ENCODE measurements at regions not wholly inside any gene's neighbourhood (a gene's known extent, or its start where the extent isn't known, plus 50 kb on each side); places are given as distances from the start of the nearest gene placed in this dataset.

- intact Hi-C loops (cut with DNase I) = no loop called here
- ATAC-seq (no peak), DNase-seq (ENCODE audit: missing footprints) (no peak)
These were observed 619.4 kb upstream of the ADAMTS5 start for GRCh38 chr21:27586326-27586725.

GRCh38 chr21:27584256-27584655 lies 617.4 kb upstream of the ADAMTS5 start:
- ATAC-seq = no peak
- intact Hi-C loops (cut with DNase I) = no loop called here
- no peak for DNase-seq (ENCODE audit: missing footprints)

DNA sequence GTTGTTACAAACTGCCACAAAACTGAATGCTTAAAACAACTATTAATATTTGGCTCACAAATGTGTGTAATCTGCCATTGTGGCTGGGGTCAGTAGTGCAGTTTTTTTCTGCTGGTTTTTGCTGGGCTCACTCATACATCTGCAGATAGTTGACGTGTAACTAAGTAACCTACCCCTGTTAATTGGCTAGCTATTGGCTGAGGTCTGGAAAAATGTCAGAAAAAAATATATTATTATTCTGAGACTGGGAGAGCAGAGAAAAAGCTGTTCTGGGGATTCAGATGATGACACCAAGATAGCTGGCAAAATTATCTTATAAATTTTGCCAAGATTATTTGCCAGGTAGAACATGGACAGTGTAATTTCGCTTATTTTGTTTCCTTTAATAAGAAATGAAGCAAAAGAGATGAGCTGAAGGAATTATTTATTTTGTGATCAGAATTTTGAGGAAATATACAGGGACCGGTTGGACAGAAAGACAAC lies 616.1 kb upstream of the ADAMTS5 start:
- intact Hi-C loops (cut with DNase I) = no loop called here
- DNase-seq (ENCODE audit: missing footprints) = no peak
- ATAC-seq = no peak

DNA sequence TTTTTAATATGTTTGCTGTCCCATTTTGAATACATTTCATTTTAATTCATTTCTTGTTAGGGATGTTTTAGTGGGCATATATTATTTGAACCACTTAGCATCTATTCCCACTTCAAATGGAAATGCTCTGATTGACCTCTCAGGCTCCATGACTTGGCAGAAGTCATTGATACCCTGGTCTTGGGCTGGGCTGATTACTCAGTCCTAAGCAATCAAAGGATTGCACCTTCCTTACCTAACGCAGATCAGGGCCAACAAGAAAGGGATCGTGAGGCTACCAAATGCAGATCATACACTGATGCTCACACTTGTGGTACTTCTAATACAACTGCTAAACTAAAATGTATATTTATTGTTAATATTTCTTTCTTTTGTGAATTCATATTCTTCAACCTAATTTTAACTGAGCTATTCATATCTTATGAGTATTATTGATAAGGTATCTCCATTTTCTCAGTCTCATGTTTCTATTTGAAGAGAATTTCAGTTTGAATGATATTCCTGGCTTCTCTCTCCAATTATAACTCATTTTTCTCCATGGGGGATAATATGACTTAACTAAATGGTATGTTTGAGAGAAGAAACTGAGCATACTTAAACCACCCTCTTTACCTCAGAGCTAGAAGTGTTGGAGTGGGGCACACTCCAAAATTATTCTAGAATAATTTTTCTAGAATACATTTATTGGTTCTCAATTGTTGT lies 615.5 kb upstream of the ADAMTS5 start:
- DNase-seq (ENCODE audit: missing footprints) = no peak
- no peak for ATAC-seq
- intact Hi-C loops (cut with DNase I) = no loop called here

- DNase-seq (ENCODE audit: missing footprints) = no peak
- intact Hi-C loops (cut with DNase I) = no loop called here
- no peak for ATAC-seq
These were observed 614.3 kb upstream of the ADAMTS5 start for GRCh38 chr21:27581168-27581567.

DNA sequence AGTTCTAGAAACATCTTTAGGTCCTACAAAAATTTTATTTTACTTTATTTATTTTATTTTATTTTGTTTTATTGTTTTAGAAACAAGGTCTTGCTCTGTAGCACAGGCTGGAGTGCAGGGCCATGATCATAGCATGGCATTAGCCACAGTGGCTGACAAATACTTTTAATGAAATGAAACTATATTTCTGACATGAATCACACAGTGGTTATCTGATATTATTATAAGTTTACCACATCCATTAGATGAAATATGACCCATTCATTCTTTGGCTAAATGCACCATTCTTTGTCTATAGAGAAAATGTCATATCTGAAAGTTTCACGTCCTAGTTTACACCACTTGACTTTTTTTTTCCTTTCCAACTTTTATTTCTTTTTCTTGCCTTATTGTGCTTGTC lies 613.4 kb upstream of the ADAMTS5 start:
- DNase-seq (ENCODE audit: missing footprints) = no peak

GRCh38 chr21:27578741-27579265 lies 611.9 kb upstream of the ADAMTS5 start:
- intact Hi-C loops (cut with DNase I) = no loop called here
- DNase-seq (ENCODE audit: missing footprints) (no peak), ATAC-seq (no peak)

More for the DNA sequence above, 613.4 kb upstream of the ADAMTS5 start:
- no peak for ATAC-seq
- intact Hi-C loops (cut with DNase I) = no loop called here

DNA sequence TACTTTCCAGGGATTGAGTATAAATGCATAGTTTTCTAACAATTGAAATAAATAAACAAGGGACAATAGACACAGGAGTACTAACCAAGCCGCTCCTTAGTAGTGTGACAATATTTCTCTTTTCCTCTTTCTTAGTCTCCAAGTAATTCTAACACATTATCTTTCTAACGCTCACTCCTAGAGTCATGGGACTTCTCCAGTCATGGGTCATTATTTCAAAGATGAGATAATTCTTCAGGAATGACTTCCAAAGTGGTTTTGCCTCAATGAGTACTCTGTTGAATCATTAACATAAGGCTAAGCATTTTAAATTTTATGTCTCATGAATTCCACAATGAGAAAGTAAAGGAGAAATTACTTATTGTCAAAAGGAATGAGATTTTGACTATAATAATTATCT lies 605.8 kb upstream of the ADAMTS5 start:
- ATAC-seq (no peak), DNase-seq (ENCODE audit: missing footprints) (no peak)
- intact Hi-C loops (cut with DNase I) = no loop called here

DNA sequence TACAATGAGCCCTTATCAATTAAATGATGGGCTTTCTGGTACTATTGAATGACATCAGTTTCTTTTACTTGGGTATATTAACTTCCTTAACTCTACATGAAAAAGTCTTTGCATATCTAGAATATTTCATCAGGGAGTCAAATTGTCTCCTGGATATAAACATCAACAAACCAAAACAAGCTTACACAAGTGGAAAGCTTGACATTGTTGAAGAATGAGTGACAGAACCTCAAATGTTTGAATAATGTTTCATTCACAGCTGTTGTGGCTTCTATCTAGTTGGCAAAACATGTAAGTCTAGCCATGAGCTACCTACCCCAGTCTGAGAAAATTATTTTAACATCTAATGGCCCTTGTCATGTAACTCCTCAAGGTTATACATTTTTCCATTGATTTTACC lies 604.8 kb upstream of the ADAMTS5 start:
- intact Hi-C loops (cut with DNase I) = no loop called here
- ATAC-seq (no peak), DNase-seq (ENCODE audit: missing footprints) (no peak)

DNA sequence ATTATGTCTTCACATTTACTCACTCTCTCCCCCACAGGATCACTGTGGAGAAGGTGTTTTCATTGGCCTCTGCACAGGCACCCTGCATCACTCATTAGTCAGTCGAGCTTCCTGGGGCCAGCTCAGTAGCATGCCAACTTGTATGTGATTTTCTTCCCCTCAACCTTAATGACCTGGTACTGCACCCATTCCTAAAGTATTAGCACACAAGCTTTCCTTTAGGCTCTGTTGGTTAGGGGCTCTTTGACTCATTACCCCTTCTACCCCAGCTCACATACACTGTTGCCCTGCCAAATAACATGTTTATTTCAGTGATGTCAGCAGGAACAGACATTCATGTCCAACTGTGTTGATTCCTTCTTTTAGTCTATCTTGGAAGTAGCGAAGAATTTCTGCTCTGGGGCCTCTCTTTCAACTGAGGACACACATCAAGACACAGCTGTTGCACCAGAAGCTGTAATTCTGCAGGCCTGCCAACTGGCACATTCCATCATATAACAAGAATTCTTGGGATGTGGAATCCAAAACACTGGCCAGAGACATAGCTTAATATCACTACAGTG lies 603.5 kb upstream of the ADAMTS5 start:
- DNase-seq (ENCODE audit: missing footprints) = peak; percentile 83
- peak; percentile 95 for ATAC-seq
- intact Hi-C loops (cut with DNase I) = no loop called here

DNA sequence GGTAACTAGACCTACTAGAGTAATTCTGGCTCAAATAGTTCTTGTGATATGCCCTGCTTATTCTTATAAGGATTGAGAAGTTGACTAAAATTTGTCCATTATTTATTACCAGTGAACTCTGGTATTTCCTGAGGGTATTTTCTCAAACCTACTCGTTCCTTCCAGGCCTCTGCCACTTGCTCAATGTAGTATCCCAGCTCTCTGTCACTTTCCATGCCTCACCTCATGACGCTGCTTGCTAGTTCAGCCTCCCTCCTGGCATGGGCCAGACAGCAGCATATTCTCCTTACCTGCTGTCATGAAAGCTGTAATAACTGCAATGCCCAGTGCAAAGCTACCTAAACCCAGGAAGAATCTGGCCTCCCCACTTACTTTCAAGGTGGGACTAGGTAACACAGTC lies 602.9 kb upstream of the ADAMTS5 start:
- intact Hi-C loops (cut with DNase I) = loop anchor here (5.0 kb wide), 2 partner anchors 127 to 723 kb away; partner anchors contain the start of gene ADAMTS1
- DNase-seq (ENCODE audit: missing footprints) (no peak), ATAC-seq (peak; percentile 4)

DNA sequence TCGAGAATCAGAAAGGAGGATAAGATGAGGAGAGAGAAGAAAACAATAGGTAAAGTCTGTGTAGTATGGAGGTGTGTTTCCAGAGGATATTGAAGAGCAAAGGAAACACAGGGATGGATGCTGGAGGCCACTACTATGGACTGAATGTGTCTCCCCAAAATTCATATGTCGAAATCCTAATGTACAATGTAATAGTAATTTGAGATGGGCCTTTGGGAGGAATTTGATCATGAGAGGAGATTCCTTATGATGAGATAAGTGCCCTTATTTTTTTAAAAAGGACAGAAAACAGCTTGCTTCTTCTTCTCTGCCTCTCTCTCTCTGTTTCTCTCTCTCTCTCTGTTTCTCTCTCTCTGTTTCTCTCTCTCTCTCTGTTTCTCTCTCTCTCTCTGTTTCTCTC lies 602.2 kb upstream of the ADAMTS5 start:
- DNase-seq (ENCODE audit: missing footprints) (no peak), ATAC-seq (no peak)
- intact Hi-C loops (cut with DNase I) = loop anchor here (5.0 kb wide), 2 partner anchors 128 to 722 kb away; partner anchors contain the start of gene ADAMTS1

DNA sequence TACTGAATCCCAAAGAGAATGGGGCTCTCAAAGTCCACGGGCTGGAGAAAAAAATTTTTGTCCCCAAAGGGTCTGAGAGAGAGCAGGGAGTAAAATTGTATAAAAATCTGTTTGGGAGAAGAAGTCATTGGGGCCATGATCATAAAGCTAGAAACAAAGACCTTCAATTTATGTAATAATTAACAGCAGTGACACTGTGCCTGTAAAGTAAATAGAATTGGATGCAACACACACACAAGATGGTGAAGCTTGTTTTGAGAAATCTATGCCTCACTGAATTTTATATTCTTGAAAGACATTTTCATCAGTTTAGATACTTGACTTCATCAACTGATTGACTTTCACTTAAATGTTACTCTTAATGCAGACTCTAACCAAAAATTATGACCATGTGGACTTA lies 600.5 kb upstream of the ADAMTS5 start:
- DNase-seq (ENCODE audit: missing footprints) = no peak
- ATAC-seq = no peak
- intact Hi-C loops (cut with DNase I) = loop anchor here (5.0 kb wide), 2 partner anchors 130 to 720 kb away; partner anchors contain the start of gene ADAMTS1

GRCh38 chr21:27566521-27566920 lies 599.6 kb upstream of the ADAMTS5 start:
- intact Hi-C loops (cut with DNase I) = loop anchor here (5.0 kb wide), 2 partner anchors 131 to 719 kb away; partner anchors contain the start of gene ADAMTS1
- no peak for DNase-seq (ENCODE audit: missing footprints)
- ATAC-seq = no peak

GRCh38 chr21:27565364-27565763 lies 598.5 kb upstream of the ADAMTS5 start:
- no peak for DNase-seq (ENCODE audit: missing footprints)
- intact Hi-C loops (cut with DNase I) = loop anchor here (1.0 to 5.0 kb wide), 3 partner anchors 132 to 718 kb away; partner anchors contain the start of gene ADAMTS1

GRCh38 chr21:27564684-27565301 lies 597.9 kb upstream of the ADAMTS5 start:
- ATAC-seq (peak; percentile 70), DNase-seq (ENCODE audit: missing footprints) (no peak)
- intact Hi-C loops (cut with DNase I) = loop anchor here (1.0 to 5.0 kb wide), 3 partner anchors 133 to 717 kb away; partner anchors contain the start of gene ADAMTS1

More at GRCh38 chr21:27565364-27565763, 598.5 kb upstream of the ADAMTS5 start:
- no peak for ATAC-seq

GRCh38 chr21:27562303-27562702 lies 595.4 kb upstream of the ADAMTS5 start:
- no peak for ATAC-seq
- intact Hi-C loops (cut with DNase I) = no loop called here
- DNase-seq (ENCODE audit: missing footprints) = no peak

DNA sequence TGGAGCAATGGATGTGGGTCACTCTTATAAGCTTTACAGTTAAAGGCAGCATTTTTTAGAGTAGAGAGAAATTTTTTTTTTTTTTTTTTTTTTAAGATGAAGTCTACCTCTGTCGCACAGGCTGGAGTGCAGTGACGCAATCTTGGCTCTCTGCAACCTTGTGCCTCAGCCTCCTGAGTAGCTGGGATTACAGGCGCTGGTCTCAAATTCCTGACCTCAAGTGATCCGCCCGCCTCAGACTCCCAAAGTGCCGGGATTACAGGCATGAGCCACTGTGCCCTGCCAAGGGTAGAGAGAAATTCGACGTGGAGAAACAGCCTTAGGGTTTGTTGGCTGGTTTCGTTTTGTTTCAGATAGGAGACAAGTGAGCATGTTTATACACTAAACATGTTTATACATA lies 594.2 kb upstream of the ADAMTS5 start:
- ATAC-seq = peak; percentile 57
- no peak for DNase-seq (ENCODE audit: missing footprints)
- intact Hi-C loops (cut with DNase I) = no loop called here

- intact Hi-C loops (cut with DNase I) = no loop called here
- ATAC-seq (no peak), DNase-seq (ENCODE audit: missing footprints) (no peak)
These were observed 590.5 kb upstream of the ADAMTS5 start for GRCh38 chr21:27557356-27557755.
